ENCODE measurements at regions not wholly inside any gene's neighbourhood (a gene's known extent, or its start where the extent isn't known, plus 50 kb on each side); places are given as distances from the start of the nearest gene placed in this dataset.

DNA sequence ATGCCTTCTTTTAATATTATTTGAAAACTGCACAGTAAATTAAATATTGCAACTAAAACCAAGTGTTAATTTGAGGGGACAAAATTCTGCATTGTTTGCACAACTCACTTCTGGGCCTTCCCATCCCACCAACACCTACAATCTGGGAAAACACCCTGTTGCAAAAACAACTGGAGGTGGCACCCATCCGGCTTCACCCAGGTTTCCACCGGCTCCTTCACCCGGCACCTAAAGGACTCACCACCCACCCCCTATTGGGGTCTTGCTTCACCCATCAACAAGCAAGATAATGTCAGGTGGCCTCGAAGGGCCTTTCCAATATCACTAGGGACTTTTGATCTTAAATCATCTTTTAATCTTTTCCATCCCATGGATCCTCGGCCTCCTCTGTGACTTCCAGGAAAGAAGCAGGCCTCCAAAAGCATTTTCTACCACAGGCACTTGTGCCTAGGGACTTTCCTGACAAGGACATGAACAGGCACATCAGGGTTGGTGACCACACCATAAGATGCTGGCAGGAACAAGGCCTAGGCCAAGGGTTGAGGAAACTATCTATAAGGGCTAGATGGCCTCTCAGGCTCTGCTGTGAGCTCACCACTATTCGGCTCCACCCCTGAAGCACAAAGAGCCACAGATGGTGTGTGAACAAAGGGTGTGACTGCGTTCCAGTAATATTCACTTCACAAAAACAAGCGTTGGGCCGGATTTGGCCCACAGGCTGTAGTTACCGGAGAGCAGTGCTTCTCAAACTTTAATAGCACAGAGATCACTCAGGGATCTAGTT lies 205.1 kb downstream of the AUH start:
- Histone ChIP-seq H2AFZ (ENCODE audit: low read depth, low read length) (no peak overlapping the region), H3K79me2 (ENCODE audit: control insufficient read depth, insufficient read depth, low read length) (no peaks in the 10 kb centered on the region), H3K36me3 (ENCODE audit: control insufficient read depth in 2 of 2, extremely low read depth in 1 of 2, insufficient read depth in 2 of 2, low read length in 2 of 2) (no peaks in the 10 kb centered on the region), H3K9ac (replicated peaks; ENCODE audit: extremely low read depth, insufficient read depth, low read length) (no peak overlapping the region), H3K27ac (ENCODE audit: insufficient read depth, low read depth, low read length) (no peak overlapping the region), H3K4me3 (replicated peaks in 1 of 3; ENCODE audit: insufficient read depth in 1 of 3, low read depth in 1 of 3, low read length in 3 of 3) (no peak overlapping the region), H3K27me3 (ENCODE audit: control insufficient read depth in 2 of 2, insufficient read depth in 2 of 2, low read length in 2 of 2) (no peaks in the 10 kb centered on the region), H4K20me1 (replicated peaks; ENCODE audit: control insufficient read depth, extremely low read depth, insufficient read depth, low read length) (no peaks in the 10 kb centered on the region), H3K9me3 (replicated peaks; ENCODE audit: control insufficient read depth, insufficient read depth, low read length) (no peaks in the 10 kb centered on the region), H3K4me2 (ENCODE audit: insufficient read depth, low read length) (no peak overlapping the region), H3K9me1 (replicated peaks; ENCODE audit: control insufficient read depth, extremely low read depth, insufficient read depth, low read length) (no peaks in the 10 kb centered on the region), H3K4me1 (ENCODE audit: control insufficient read depth, extremely low read depth, insufficient read depth, low read length) (no peaks in the 10 kb centered on the region)
- ChIA-PET CTCF (no interaction called here), POLR2A (no interaction called here)
- DNase-seq (ENCODE audit: low read depth, low spot score) (no peak), FAIRE-seq (no peak)
- intact Hi-C loops (cut with micrococcal nuclease) (no loop called here), dilution Hi-C loops (cut with MboI; ENCODE audit: extremely low pct_ligation_motif_present, low sequenced_read_pairs) (no loop called here)
- TF ChIP-seq, protein P1, sequence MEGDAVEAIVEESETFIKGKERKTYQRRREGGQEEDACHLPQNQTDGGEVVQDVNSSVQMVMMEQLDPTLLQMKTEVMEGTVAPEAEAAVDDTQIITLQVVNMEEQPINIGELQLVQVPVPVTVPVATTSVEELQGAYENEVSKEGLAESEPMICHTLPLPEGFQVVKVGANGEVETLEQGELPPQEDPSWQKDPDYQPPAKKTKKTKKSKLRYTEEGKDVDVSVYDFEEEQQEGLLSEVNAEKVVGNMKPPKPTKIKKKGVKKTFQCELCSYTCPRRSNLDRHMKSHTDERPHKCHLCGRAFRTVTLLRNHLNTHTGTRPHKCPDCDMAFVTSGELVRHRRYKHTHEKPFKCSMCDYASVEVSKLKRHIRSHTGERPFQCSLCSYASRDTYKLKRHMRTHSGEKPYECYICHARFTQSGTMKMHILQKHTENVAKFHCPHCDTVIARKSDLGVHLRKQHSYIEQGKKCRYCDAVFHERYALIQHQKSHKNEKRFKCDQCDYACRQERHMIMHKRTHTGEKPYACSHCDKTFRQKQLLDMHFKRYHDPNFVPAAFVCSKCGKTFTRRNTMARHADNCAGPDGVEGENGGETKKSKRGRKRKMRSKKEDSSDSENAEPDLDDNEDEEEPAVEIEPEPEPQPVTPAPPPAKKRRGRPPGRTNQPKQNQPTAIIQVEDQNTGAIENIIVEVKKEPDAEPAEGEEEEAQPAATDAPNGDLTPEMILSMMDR (IDR thresholded peaks at IDR 0.05; ENCODE audit: extremely low read depth in 1 of 2, insufficient read depth in 1 of 2, low read depth in 1 of 2, low read length in 2 of 2): no peak
- TF ChIP-seq FOS (IDR thresholded peaks at IDR 0.05; ENCODE audit: borderline replicate concordance, insufficient read depth, low read length) (no peak), POLR2A (IDR thresholded peaks at IDR 0.05; ENCODE audit: low read depth, low read length) (no peak), POLR2AphosphoS5 (IDR thresholded peaks at IDR 0.05; ENCODE audit: insufficient read depth, low read depth, low read length) (no peak), MYC (IDR thresholded peaks at IDR 0.05; ENCODE audit: low read depth, low read length) (no peak), JUN (IDR thresholded peaks at IDR 0.05; ENCODE audit: borderline replicate concordance, insufficient read depth, insufficient read length, low read depth) (no peak), GATA2 (IDR thresholded peaks at IDR 0.05; ENCODE audit: insufficient read depth, insufficient read length, low read depth, low read length) (no peak), EZH2 (IDR thresholded peaks at IDR 0.05; ENCODE audit: borderline replicate concordance, low read depth, low read length, severe bottlenecking) (no peak)
- TF ChIP-seq, protein P2, sequence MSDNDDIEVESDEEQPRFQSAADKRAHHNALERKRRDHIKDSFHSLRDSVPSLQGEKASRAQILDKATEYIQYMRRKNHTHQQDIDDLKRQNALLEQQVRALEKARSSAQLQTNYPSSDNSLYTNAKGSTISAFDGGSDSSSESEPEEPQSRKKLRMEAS (IDR thresholded peaks at IDR 0.05; ENCODE audit: insufficient read depth, insufficient read length): no peak
- no TSS peak for BruUV-seq (replicated peaks)
